ENCODE measurements at regions not wholly inside any gene's neighbourhood (a gene's known extent, or its start where the extent isn't known, plus 50 kb on each side); places are given as distances from the start of the nearest gene placed in this dataset.

DNA sequence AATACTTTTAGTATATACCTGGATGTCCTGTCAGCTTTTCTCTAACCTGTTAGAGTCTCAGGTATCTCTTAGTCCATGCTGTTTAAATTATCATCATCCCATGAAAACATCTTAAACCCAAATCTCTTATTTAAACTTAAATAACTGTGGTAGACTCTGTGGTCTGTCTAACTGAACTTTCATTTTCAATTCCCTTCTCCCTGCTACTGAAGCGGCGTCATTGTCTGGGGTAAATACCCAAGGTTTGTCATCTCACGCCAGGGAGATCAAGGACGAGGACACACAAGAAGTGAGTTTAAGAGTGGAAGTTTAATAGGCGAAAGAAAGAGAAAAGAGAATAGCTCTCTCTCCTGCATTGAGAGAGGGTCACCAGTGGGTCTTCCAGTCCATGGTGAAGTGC lies 804.4 kb upstream of the CELF2 start:
- no peaks in the 10 kb centered on the region for H3K9me3 ChIP-seq
- DNase-seq: no peak
- H3K4me3 ChIP-seq: no peak overlapping the region
- no peaks in the 10 kb centered on the region for H3K27me3 ChIP-seq
- TF ChIP-seq CTCF (IDR thresholded peaks at IDR 0.05): no peak
- H3K27ac ChIP-seq: no peak overlapping the region
- no peaks in the 10 kb centered on the region for H3K36me3 ChIP-seq
- H3K4me1 ChIP-seq: no peaks in the 10 kb centered on the region
- intact Hi-C loops (cut with DNase I; ENCODE audit: low total_unique reads): no loop called here

- Histone ChIP-seq H3K27ac (peak overlapping the region in 1 of 2 donors; percentile 6), H3K9me3 (no peaks in the 10 kb centered on the region), H3K4me1 (peaks cover 0 to 10% (median 2%) of the 10 kb centered on the region in 4 donors), H3K27me3 (no peaks in the 10 kb centered on the region), H3K36me3 (no peaks in the 10 kb centered on the region), H3K4me3 (no peak overlapping the region)
- no peak for DNase-seq
- no peak for TF ChIP-seq CTCF (IDR thresholded peaks at IDR 0.05)
- intact Hi-C loops (cut with DNase I; ENCODE audit: low total_unique reads): no loop called here
Measured at GRCh38 chr10:10222304-10222841, 795.3 kb upstream of the CELF2 start.

DNA sequence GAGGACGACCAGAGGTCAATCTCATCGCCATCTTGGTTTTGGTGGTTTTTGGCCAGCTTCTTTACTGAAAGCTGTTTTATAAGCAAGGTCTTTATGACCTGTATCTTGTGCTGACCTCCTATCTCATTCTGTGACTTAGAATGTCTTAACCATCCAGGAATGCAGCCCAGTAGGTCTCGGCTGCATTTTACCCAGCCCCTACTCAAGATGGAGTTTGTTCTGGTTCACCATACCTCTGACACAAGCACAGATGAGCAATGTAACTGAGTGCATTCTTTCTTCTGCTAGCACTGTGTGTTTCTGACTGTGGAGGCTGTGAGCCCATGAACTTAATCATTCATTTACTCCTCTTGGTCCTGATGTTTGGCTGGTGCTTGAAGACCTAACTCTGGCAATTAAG lies 794.5 kb upstream of the CELF2 start:
- Histone ChIP-seq H3K36me3 (no peaks in the 10 kb centered on the region), H3K4me3 (no peak overlapping the region), H3K27me3 (no peaks in the 10 kb centered on the region), H3K9me3 (no peaks in the 10 kb centered on the region), H3K27ac (peak overlapping the region in 1 of 2 donors; percentile 6), H3K4me1 (peaks cover 0 to 10% (median 2%) of the 10 kb centered on the region in 4 donors)
- no peak for DNase-seq
- intact Hi-C loops (cut with DNase I; ENCODE audit: low total_unique reads): no loop called here
- TF ChIP-seq CTCF (IDR thresholded peaks at IDR 0.05): no peak

DNA sequence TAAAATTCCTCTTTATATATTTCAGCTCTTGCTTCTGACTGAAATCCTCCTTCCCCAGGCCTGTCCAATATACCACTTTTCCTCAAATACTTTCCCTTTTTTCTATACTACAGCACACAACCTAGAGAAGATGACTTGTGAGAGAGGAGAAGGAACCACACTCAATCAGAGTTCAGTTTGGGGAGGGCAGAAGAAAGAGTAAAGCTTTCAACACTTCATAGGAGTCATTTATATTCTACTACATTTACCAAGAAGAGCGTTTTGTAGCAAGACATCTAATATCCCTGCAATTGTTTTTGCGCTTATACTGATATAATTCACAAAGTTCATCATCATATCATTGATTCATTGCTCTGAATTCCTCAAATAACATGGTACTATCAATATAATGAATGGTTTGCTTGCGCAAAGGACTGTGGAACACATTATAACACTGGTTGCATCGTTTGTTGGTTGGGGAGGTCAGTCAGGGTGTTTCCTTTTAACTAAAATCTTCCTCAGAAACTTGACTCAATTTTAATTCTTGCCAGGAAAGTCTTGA lies 792.5 kb upstream of the CELF2 start:
- H3K9me3 ChIP-seq: no peaks in the 10 kb centered on the region
- H3K27ac ChIP-seq: no peak overlapping the region
- H3K27me3 ChIP-seq: no peaks in the 10 kb centered on the region
- no peak for DNase-seq
- H3K4me1 ChIP-seq: peaks cover 0 to 10% (median 2%) of the 10 kb centered on the region in 4 donors
- no peak for TF ChIP-seq CTCF (IDR thresholded peaks at IDR 0.05)
- intact Hi-C loops (cut with DNase I; ENCODE audit: low total_unique reads): no loop called here
- H3K4me3 ChIP-seq: no peak overlapping the region
- no peaks in the 10 kb centered on the region for H3K36me3 ChIP-seq

DNA sequence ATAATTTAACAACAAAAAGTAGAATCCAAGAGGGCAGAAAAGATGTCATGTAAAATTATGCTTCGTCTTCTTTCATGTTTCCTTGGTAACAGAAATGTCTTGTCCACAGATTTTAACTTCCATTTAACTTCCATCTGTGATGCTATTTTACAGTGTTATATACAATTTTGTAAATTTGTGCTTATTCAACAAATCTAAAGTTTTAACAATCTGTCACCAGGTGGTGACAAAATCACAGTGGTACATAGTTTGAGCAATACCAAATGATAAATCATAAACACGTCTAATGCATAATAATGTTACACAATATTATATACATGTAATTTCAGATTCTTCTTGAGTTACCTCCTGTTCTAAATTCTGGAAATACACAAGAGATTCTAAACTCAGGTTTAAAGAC lies 784.4 kb upstream of the CELF2 start:
- Histone ChIP-seq H3K36me3 (no peaks in the 10 kb centered on the region), H3K27ac (no peak overlapping the region), H3K4me1 (no peaks in the 10 kb centered on the region), H3K27me3 (no peaks in the 10 kb centered on the region), H3K4me3 (no peak overlapping the region), H3K9me3 (no peaks in the 10 kb centered on the region)
- intact Hi-C loops (cut with DNase I; ENCODE audit: low total_unique reads): no loop called here
- TF ChIP-seq CTCF (IDR thresholded peaks at IDR 0.05): peak in 1 of 2 experiments; percentile 38
- DNase-seq: no peak

DNA sequence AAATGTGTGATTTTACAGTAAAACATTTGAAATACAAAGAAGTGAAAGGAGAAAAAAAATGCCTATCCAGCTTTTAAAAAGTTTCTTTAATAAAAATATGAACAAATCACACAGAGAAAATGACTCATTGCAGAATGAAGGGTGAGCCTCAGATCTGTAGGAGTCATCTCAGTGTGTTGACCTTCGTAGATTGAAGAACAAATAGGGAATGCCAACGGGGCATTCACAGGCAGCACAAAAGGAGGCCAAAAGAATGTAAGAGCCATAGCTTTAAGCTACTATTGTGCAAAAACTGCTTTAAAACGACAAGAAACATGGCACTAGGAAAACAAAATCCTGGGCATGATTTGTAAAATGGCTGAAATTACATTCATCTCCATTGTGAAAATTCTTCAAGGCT lies 782.7 kb upstream of the CELF2 start:
- Histone ChIP-seq H3K4me1 (no peaks in the 10 kb centered on the region), H3K27ac (no peak overlapping the region), H3K36me3 (no peaks in the 10 kb centered on the region), H3K4me3 (no peak overlapping the region), H3K27me3 (no peaks in the 10 kb centered on the region), H3K9me3 (no peaks in the 10 kb centered on the region)
- intact Hi-C loops (cut with DNase I; ENCODE audit: low total_unique reads): no loop called here
- TF ChIP-seq CTCF (IDR thresholded peaks at IDR 0.05): no peak
- no peak for DNase-seq

All from tibial artery (tissue), 4 donors.